Activated CD8-positive, alpha-beta T cell treated with anti-CD3 and anti-CD28 coated beads, Interleukin-2, amount 10 ng/mL, durations not matched to agents 7 days and 5 days (primary cell): ENCODE measurements at regions not wholly inside any gene's neighbourhood (a gene's known extent, or its start where the extent isn't known, plus 50 kb on each side); places are given as distances from the start of the nearest gene placed in this dataset.

Experiments
- ATAC-seq: fragments of 150-1000 bp; cut with Tn5 transposase; one replicate; pipeline ENCODE4 v1.10.0; 2021; ENCODE audit warnings: moderate library complexity
- CTCF ChIA-PET: fragments of 350-600 bp; sonication (Branson Sonifier 250); formaldehyde crosslinking; loops from one replicate; lab custom pipeline; 2021; ENCODE audit warnings: antibody characterized with exemption; lab: Charles Lee
- POLR2A ChIA-PET: fragments of 350-600 bp; sonication (Branson Sonifier 250); formaldehyde crosslinking; loops from one replicate; lab custom pipeline; 2021; ENCODE audit warnings: antibody characterized with exemption; lab: Charles Lee
- DNase-seq: peaks from one replicate; pipeline ENCODE4 v3.0.0-alpha.2; 2020
- H3K27ac Mint-ChIP-seq: one replicate; pipeline ENCODE4 v1.8.0; 2021; ENCODE audit warnings: mild to moderate bottlenecking, mixed read lengths
- H3K27me3 Mint-ChIP-seq: one replicate; pipeline ENCODE4 v1.8.0; 2021; ENCODE audit warnings: low read depth, mixed read lengths
- H3K36me3 Mint-ChIP-seq: one replicate; pipeline ENCODE4 v1.8.0; 2021; ENCODE audit warnings: low read depth, mixed read lengths
- H3K4me1 Mint-ChIP-seq: one replicate; pipeline ENCODE4 v1.8.0; 2021; ENCODE audit warnings: low read depth, mixed read lengths
- H3K4me3 Mint-ChIP-seq: one replicate; pipeline ENCODE4 v1.8.0; 2021; ENCODE audit warnings: mild to moderate bottlenecking, mixed read lengths
- H3K9me3 Mint-ChIP-seq: one replicate; pipeline ENCODE4 v1.8.0; 2022; ENCODE audit warnings: mixed read lengths; ENCODE audit not compliant: insufficient read depth

DNA sequence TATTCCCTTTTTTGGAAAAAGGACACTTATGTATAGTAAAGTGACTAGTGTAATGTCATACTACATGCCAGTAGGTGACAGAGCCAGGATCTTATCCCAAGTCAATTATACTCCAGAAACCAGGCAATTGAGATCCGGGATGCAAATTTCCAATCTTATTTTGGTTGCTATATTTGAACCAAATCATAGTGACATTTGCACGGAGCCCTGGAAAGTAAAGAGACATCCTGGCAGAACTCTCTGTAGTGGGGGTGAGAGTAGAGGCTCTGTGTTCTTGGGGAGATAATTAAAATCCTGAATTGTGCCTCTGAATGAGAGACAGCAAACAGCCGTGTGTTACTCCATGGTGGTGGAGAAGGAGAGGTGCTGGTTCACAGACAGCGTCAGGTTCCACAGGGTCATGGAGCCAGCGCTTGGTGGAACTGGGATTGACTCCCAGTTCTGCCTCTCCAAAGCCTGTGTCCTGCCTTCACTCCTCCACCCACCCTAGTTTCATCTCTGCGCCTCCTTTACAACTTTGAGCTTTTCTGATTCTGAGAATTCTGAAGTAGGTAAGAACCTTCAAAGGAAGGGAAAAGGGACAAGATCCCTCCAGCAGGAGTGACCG, 432.3 kb downstream of the PTPRU start:
- H3K27me3 Mint-ChIP-seq = peaks cover 11% of the 10 kb centered on the region
- H3K9me3 Mint-ChIP-seq = no peaks in the 10 kb centered on the region
- no peaks in the 10 kb centered on the region for H3K4me1 Mint-ChIP-seq
- ATAC-seq = no peak
- POLR2A ChIA-PET = no interaction called here
- H3K27ac Mint-ChIP-seq = no peak overlapping the region
- H3K36me3 Mint-ChIP-seq = no peaks in the 10 kb centered on the region
- peak; percentile 6 for DNase-seq
- CTCF ChIA-PET = no interaction called here
- no peak overlapping the region for H3K4me3 Mint-ChIP-seq

DNA sequence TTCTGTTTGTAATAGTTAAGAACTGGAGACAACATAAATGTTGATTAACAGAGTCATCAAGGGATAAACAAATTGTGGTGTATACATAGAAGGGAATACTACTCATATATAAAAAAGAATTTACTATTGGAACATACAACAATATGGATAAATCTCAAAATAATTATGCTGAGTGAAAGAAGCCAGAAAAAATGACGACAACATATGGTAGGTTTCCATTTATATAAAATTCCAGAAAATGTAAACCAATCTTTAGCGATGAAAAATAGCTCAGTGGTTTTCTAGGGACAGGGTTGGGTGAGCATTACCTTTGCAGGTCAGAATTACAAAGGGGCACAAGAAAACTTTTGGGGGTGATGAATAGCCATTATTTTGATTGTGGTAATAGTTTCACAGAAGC, 431.6 kb downstream of the PTPRU start:
- DNase-seq = no peak
- Mint-ChIP-seq H3K4me3 (no peak overlapping the region), H3K4me1 (no peaks in the 10 kb centered on the region), H3K27ac (no peak overlapping the region), H3K27me3 (peaks cover 11% of the 10 kb centered on the region), H3K9me3 (no peaks in the 10 kb centered on the region), H3K36me3 (no peaks in the 10 kb centered on the region)
- no peak for ATAC-seq
- POLR2A ChIA-PET = no interaction called here
- CTCF ChIA-PET = no interaction called here

DNA sequence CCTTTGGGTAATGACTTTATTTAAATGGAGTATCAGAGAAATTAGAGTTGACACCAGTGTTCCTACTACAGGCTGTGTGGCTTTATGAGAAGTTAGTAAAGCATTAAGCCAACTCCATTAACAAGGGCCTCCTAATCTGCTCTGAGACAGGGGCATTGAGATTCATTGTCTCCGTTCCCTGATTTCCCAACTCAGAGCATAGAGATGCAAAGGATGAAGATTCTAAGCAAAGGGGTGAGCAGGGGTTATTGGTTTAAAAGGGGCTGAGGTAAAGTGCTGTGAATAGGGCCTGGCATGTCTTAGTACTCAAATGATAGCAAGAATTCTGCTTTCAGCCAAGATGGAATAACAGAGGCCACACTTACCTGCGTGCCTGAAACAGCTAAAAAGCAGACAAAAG, 428.4 kb downstream of the PTPRU start:
- peaks cover 19% of the 10 kb centered on the region for H3K27me3 Mint-ChIP-seq
- DNase-seq (no peak), ATAC-seq (no peak)
- no peak overlapping the region for H3K4me3 Mint-ChIP-seq
- H3K9me3 Mint-ChIP-seq = peaks cover 3% of the 10 kb centered on the region
- H3K4me1 Mint-ChIP-seq = no peaks in the 10 kb centered on the region
- CTCF ChIA-PET = no interaction called here
- POLR2A ChIA-PET = no interaction called here
- H3K27ac Mint-ChIP-seq = no peak overlapping the region
- H3K36me3 Mint-ChIP-seq = no peaks in the 10 kb centered on the region

DNA sequence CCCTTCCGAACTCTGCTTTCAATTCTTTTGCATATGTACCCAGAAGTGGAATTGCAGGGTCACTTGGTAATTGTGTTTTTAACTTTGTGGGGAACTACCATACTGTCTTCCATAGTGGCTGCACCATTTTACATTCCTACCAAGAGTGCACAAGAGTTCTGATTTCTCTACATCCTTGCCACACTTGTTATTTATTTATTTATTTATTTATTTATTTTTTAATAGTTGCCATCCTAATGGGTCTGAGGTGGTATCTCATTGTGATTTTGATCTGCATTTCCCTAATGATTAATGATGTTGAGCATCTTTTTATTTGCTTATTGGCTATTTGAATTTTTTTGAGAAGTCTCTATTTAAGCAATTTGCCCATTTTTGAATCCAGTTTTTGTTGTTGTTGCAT, 422.4 kb downstream of the PTPRU start:
- CTCF ChIA-PET = no interaction called here
- POLR2A ChIA-PET = no interaction called here
- no peak overlapping the region for H3K4me3 Mint-ChIP-seq
- H3K27ac Mint-ChIP-seq = no peak overlapping the region
- ATAC-seq = no peak
- H3K4me1 Mint-ChIP-seq = no peaks in the 10 kb centered on the region
- peaks cover 7% of the 10 kb centered on the region for H3K27me3 Mint-ChIP-seq
- no peaks in the 10 kb centered on the region for H3K36me3 Mint-ChIP-seq
- peaks cover 3% of the 10 kb centered on the region for H3K9me3 Mint-ChIP-seq
- no peak for DNase-seq

DNA sequence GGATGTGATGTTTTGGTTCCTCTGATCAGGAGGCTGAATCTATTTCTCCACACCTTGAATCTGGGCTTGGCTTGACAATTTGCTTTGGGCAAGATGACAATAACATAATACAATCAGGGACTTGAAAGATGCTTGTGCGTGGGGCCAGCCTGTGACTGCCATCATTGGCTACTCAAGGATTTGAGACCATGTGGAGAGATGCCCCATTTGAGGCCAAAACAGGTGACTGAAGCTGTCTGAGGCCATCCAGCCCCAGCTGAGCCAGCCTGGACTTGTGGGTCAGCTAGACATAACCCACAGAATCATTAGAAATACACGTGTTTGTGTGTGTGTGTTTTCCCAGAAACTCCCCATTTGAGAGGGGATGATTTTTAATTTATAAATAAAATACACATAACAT, 421.5 kb downstream of the PTPRU start:
- no peak overlapping the region for H3K4me3 Mint-ChIP-seq
- peaks cover 7% of the 10 kb centered on the region for H3K27me3 Mint-ChIP-seq
- ChIA-PET CTCF (no interaction called here), POLR2A (no interaction called here)
- H3K27ac Mint-ChIP-seq = no peak overlapping the region
- no peaks in the 10 kb centered on the region for H3K36me3 Mint-ChIP-seq
- peaks cover 3% of the 10 kb centered on the region for H3K9me3 Mint-ChIP-seq
- H3K4me1 Mint-ChIP-seq = no peaks in the 10 kb centered on the region
- ATAC-seq (no peak), DNase-seq (no peak)

DNA sequence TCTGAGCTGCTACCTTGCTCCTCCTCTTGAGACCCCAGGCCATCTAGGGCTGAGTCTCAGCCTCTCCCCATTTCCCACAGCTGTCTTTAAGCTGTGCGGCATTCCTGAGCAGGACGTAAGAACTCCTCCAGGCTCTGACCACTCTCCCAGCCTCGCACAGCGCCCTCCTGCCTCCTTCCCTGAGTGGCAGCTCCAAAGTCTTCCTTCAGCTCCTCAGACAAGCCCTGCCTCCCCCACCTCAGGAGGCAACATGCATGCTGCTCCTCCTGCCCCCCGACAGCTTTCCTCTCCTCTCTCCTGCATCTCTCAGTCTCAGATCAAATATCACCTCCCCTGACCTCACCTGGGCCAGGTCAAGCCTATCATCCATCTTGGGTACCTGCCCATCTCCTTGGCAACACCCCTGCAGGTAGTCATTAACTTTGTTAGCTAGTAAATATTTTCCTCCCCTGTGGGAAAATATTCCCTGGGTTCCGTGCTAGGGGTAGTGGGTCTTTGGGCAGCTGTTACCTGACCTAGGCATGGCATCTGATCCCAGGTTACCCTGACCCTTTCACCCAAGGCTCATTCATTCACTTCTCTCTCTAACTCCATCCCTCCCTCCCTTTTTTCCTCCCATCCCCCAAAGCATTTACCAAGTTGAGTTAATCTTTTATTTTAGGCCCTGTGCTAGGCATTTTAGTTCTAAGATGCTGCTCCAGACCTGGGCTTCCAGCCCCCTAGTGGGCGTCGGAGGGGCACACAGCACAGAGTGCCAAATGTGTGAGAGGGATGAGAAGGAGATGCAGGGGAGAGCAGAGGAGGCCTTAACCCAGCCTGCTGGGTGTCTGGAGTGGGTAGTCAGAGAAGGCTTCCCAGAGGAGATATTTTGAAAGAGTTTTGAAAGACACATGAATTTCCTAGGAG, 419.9 kb downstream of the PTPRU start:
- ChIA-PET POLR2A (no interaction called here), CTCF (no interaction called here)
- Mint-ChIP-seq H3K36me3 (no peaks in the 10 kb centered on the region), H3K9me3 (peaks cover 3% of the 10 kb centered on the region), H3K27ac (no peak overlapping the region), H3K4me3 (no peak overlapping the region), H3K4me1 (no peaks in the 10 kb centered on the region), H3K27me3 (peaks cover 3% of the 10 kb centered on the region)
- ATAC-seq (no peak), DNase-seq (no peak)

DNA sequence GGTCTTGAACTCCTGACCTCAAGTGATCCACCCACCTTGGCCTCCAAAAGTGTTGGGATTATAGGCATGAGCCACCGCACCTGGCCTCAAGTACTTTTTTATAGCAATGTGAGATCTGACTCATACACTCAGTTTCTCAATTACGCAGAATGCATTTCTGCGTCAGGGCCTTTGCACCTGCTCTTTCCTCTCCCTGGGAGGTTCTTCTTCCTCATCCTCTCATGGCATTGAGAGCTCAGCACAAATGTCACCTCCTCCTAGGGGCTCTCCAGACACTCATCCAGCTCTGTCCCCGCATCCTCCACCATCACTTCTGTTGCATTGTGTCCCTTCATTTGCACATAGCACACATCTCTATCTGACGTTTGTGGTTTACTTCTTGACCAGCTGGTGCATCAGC, 418.8 kb downstream of the PTPRU start:
- ChIA-PET POLR2A (no interaction called here), CTCF (no interaction called here)

DNA sequence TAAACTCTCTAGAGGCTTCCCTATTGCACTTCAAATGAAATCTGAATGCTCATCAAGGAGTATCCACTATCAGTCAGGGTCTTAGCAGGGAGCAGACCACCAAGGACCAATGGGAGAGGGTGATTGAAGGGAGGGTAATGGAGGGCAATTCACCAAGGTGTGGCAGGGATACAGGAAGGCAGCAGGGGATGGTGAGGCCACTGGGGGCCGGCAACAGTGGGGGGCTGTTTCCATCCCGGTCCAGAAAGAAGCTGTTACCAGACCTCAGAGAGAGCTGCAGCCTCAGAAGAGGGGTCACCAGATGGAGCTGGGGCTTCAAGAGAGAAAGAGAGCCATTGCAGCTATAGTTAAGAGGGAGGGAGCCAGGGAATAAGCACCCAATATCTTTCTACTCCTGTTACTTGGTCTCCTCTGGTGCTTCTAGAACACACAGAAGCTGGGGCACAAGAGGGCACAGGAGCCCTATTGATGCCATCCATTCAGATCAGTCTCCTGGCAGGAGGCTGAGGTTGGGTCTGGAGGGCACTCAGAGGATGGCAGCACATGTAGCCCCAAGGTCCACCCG, 417.6 kb downstream of the PTPRU start:
- no peak for ATAC-seq
- no peaks in the 10 kb centered on the region for H3K27me3 Mint-ChIP-seq
- ChIA-PET CTCF (no interaction called here), POLR2A (no interaction called here)
- no peak overlapping the region for H3K4me3 Mint-ChIP-seq
- DNase-seq = no peak
- no peaks in the 10 kb centered on the region for H3K36me3 Mint-ChIP-seq
- no peaks in the 10 kb centered on the region for H3K4me1 Mint-ChIP-seq
- H3K9me3 Mint-ChIP-seq = no peaks in the 10 kb centered on the region
- H3K27ac Mint-ChIP-seq = no peak overlapping the region

More for the DNA sequence above, 418.8 kb downstream of the PTPRU start:
- DNase-seq = no peak
- no peaks in the 10 kb centered on the region for H3K4me1 Mint-ChIP-seq
- no peaks in the 10 kb centered on the region for H3K9me3 Mint-ChIP-seq
- no peak overlapping the region for H3K27ac Mint-ChIP-seq
- no peak for ATAC-seq
- no peak overlapping the region for H3K4me3 Mint-ChIP-seq
- no peaks in the 10 kb centered on the region for H3K36me3 Mint-ChIP-seq
- no peaks in the 10 kb centered on the region for H3K27me3 Mint-ChIP-seq

DNA sequence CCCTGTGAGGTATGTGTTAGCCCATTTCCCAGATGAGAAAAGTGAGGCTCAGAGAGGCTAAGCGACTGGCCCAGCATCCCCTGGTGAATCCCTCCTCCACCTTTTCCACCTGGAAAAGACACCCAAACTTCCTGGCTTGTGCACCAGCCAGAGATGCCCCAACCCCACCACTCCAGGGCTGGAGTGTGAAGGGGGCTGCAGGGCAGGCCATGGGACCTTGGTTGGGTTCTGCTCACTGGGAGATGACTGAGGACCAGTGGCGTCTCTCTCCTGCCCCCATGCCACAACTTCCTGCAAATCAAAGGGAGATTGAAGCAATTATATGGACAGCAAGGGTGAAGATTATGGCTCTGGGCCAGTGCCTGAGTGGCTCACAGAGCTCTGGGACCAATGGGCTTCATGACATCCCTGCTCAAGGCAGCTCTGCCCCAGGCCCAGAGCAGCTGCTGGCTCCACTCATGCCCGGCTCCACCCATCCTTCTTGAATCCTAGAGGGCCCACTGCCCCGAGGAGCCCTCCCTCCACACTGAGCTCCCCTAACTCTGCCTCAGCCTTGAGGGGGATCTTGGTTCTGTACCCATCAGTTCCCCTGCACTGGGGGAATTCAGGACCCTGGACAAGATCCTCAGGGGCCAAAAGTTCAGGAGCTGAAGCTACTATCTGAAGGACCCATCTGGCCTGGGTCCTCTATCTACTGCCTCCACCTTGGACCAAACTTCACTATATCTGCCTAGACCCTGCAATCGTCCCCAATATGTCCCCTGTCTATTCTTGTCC, 416.9 kb downstream of the PTPRU start:
- Mint-ChIP-seq H3K9me3 (no peaks in the 10 kb centered on the region), H3K27me3 (no peaks in the 10 kb centered on the region), H3K4me1 (no peaks in the 10 kb centered on the region), H3K27ac (no peak overlapping the region), H3K36me3 (no peaks in the 10 kb centered on the region), H3K4me3 (no peak overlapping the region)
- POLR2A ChIA-PET = no interaction called here
- no peak for ATAC-seq
- DNase-seq = no peak
- CTCF ChIA-PET = no interaction called here

DNA sequence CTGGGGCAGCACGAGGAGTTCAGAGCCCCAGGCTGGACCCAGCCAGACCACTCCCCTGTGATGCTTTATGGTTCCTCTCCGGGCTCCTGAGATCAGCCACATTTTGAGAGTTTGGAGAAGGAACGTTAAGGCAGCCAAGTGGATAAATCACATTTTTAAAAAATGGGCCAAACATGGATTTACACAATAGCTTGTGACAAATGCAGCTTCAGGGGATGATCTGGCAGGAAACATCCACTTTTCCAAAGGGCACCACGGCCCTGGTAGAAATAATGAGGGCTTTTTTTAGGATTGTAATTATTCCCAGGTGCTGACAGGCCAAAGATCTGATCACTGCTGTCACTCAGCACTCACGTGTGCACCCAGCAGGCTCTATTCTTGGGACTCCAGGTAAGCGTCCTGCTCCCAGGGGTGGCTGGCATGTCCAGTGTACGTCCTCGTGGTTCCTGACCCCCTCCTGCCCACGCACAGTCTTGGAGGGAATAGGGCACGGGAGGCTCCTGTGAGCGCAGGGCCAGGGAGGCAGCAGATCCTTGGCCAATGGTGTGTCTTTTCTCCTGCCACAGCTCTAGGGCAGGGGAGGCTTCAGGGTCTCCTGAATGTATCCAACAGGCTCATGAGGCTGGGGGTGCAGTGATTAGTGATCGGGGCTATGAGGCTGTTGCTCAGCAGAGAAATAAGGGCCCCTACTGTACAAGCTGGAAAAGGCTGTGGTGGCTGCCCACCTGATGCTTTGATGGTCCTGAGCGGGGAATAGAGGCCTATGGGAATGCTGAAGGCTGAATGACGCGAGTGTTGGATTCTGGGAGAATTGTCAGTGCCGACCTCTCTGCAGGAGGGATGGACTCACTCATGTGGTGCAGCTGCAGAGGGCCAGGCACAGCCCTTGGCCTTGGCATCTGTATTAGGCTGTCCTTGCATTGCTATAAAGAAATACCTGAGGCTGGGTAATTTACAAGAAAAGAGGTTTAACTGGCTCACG, 415.7 kb downstream of the PTPRU start:
- Mint-ChIP-seq H3K4me1 (no peaks in the 10 kb centered on the region), H3K27me3 (no peaks in the 10 kb centered on the region), H3K36me3 (no peaks in the 10 kb centered on the region), H3K27ac (no peak overlapping the region), H3K4me3 (no peak overlapping the region), H3K9me3 (no peaks in the 10 kb centered on the region)
- ChIA-PET CTCF (no interaction called here), POLR2A (no interaction called here)
- ATAC-seq (no peak), DNase-seq (no peak)

DNA sequence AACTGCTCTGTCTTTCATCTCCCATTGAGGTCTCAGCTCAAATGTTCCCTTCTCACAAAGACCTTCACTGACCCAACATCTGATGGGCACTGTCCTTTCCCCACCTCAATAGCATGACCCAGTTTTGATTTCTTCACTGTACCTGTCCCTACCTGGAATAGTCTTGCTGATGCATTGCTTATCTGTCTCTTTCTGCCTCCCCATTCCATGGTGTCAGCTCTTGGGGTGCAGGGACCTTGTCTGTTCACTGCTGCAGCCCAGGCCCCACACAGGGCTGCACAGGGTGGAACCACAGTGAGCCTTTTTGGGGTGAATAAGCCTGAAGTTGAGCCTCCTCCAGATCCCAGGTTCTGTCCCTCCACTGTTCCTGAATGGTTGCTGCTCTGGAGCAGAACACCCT, 414.9 kb downstream of the PTPRU start:
- Mint-ChIP-seq H3K4me3 (no peak overlapping the region), H3K27ac (no peak overlapping the region), H3K4me1 (no peaks in the 10 kb centered on the region), H3K36me3 (no peaks in the 10 kb centered on the region), H3K9me3 (no peaks in the 10 kb centered on the region), H3K27me3 (no peaks in the 10 kb centered on the region)
- ChIA-PET CTCF (no interaction called here), POLR2A (no interaction called here)
- DNase-seq = no peak
- no peak for ATAC-seq
